ENCODE measurements at regions not wholly inside any gene's neighbourhood (a gene's known extent, or its start where the extent isn't known, plus 50 kb on each side); places are given as distances from the start of the nearest gene placed in this dataset.

- no peak for TF ChIP-seq CTCF (IDR thresholded peaks at IDR 0.05)
- TF ChIP-seq USF2 (IDR thresholded peaks at IDR 0.05), result no peak
Observed at GRCh38 chr11:38710262-38710661, 2112.2 kb upstream of the RAG2 start.
